H1 (cell line): ENCODE measurements at regions not wholly inside any gene's neighbourhood (a gene's known extent, or its start where the extent isn't known, plus 50 kb on each side); places are given as distances from the start of the nearest gene placed in this dataset.

ENCODE experiments used
- PHF8 ChIP-seq: fragments of 200-600 bp; sonication (generic); conservative IDR thresholded peaks from 2 replicates; pipeline ENCODE4 v1.7.1; 2012; ENCODE audit warnings: low read depth, mild to moderate bottlenecking, inconsistent platforms, low read length, moderate library complexity
- POLR2AphosphoS5 ChIP-seq: IDR thresholded peaks from 2 replicates; pipeline ENCODE4 v1.6.1; 2011; ENCODE audit warnings: low read depth, low read length
- TEAD4 ChIP-seq: IDR thresholded peaks from 2 replicates; pipeline ENCODE4 v1.6.1; 2012; ENCODE audit warnings: low read depth, low read length, inconsistent platforms, mixed read lengths
- YY1 ChIP-seq: IDR thresholded peaks from 2 replicates; pipeline ENCODE4 v1.6.1; 2011; ENCODE audit warnings: low read depth, mild to moderate bottlenecking, low read length
- TF ChIP-seq, protein P1 (sequence below): IDR thresholded peaks from 2 replicates; pipeline ENCODE4 v1.6.1; 2012; ENCODE audit warnings: inconsistent platforms

- TF ChIP-seq POLR2AphosphoS5, result no peak
- TF ChIP-seq YY1, result no peak
- TF ChIP-seq, protein P1, sequence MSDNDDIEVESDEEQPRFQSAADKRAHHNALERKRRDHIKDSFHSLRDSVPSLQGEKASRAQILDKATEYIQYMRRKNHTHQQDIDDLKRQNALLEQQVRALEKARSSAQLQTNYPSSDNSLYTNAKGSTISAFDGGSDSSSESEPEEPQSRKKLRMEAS, result no peak
- TF ChIP-seq TEAD4, result no peak
- TF ChIP-seq PHF8, result no peak
Measured at GRCh38 chr4:18297684-18298083, 276.1 kb upstream of the LCORL start (continued).
